ENCODE measurements at regions not wholly inside any gene's neighbourhood (a gene's known extent, or its start where the extent isn't known, plus 50 kb on each side); places are given as distances from the start of the nearest gene placed in this dataset.

DNA sequence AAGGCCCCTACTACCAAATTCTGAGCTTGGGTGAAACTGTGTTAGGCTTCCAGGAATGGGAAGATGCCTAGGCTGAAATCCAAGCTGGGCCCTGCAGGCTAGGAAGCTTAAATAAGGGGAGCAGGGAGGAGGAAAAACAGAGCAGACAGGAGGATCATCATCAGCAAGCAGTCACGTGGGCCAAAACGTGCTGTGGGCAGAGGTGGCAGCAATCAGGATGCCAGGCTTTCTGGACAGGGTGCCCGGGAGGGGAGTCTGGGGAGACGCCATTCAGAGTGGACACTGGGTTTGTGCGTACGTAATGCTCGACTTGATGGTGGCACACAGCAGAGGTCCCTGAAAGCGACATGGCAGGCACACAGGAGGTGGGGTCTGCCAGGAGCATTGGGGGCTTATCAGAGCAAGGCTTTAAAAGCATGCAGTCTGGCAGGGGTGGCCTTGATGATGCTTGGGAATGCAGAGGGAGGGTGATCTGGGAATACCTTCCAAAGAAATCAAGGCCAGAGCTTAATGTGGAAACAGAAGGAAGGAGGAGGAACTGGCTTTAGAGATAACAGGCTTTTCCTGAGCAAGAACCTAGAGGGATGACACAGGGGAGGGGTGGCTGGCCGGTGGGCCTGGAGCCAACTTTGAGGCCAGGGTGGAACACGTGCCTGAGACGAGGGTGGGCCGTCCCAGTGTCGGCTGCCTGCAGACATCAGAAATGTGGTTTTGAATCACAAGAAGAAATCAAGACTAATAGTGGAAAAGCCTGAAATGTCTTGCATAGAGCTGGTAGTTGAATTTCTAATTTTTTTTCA lies 212.5 kb downstream of the GADD45G start:
- TF ChIP-seq, protein P1, sequence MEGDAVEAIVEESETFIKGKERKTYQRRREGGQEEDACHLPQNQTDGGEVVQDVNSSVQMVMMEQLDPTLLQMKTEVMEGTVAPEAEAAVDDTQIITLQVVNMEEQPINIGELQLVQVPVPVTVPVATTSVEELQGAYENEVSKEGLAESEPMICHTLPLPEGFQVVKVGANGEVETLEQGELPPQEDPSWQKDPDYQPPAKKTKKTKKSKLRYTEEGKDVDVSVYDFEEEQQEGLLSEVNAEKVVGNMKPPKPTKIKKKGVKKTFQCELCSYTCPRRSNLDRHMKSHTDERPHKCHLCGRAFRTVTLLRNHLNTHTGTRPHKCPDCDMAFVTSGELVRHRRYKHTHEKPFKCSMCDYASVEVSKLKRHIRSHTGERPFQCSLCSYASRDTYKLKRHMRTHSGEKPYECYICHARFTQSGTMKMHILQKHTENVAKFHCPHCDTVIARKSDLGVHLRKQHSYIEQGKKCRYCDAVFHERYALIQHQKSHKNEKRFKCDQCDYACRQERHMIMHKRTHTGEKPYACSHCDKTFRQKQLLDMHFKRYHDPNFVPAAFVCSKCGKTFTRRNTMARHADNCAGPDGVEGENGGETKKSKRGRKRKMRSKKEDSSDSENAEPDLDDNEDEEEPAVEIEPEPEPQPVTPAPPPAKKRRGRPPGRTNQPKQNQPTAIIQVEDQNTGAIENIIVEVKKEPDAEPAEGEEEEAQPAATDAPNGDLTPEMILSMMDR (IDR thresholded peaks at IDR 0.05), result no peak

DNA sequence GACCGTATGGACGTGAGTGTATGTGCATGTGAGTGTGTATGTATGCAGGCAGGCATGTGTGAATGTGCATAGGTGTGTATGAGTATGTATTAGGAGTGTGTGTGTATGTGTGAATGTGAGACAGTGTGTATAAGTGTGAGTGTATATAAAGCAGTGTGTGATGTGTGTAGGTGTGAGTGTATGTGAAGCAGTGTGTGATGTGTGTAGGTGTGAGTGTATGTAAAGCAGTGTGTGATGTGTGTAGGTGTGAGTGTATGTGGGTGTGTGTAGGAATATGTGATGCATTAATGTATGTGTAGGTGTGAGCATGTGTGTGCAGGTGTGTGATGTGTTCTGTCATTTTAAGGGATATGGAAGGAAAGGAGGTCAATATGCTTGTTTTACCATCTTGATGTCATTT lies 215.5 kb downstream of the GADD45G start:
- TF ChIP-seq, protein P1 (IDR thresholded peaks at IDR 0.05), result no peak

DNA sequence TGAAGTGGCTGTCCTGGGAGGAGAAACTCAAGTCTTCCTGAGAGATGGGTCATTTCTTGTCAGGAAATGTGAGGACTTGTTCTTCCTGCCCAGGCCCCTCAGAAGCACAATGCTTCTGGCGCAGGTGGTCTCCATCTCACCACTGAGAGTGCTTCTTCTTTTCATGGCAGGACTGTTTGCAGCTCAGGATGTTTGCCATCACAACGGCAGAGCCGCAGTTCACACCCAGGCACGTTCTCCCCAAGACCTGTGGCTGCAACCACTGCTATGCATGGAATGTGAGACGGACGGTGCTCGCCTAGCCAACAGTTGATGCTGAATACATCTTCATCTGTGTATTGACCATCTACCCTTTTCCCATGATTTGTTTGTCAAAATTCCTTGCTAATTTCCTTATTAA lies 216.3 kb downstream of the GADD45G start:
- TF ChIP-seq, protein P1 (IDR thresholded peaks at IDR 0.05), result no peak

DNA sequence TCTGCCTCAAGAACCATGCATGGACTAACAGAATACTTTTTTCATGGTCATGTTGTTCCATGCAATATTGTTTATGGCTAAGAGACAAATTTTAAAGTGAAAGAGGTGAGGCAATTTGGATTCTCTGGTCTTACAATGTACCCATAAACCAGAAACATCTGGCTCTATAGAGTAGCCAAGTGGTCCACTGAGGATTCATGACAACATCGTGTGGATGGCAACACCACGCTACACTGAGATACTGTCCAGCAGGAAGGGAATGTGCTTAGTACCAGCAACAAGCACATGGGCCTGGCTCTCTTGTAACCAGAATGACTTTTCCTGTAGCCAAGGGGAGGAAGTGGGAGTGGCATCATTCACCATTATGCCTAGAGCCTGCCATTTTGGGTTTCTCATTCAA lies 218.2 kb downstream of the GADD45G start:
- TF ChIP-seq, protein P1 (IDR thresholded peaks at IDR 0.05), result no peak

DNA sequence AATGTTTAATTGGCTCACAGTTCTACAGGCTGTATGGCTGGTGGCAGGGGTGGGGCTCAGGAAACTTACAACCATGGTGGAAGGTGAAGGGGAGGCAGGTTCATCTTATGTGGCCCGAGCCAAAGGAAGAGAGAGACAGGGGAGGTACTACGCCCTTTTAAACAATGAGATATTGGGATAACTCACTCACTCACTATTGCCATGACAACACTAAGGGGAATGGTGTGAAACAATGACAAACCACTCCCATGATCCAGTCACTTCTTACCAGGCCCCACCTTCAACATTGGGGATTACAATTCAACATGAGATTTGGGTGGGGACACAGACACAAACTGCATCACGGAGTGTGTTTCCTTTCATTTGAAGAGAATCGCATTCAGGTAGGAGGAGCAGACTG lies 220.9 kb downstream of the GADD45G start:
- TF ChIP-seq, protein P1 (IDR thresholded peaks at IDR 0.05), result no peak

DNA sequence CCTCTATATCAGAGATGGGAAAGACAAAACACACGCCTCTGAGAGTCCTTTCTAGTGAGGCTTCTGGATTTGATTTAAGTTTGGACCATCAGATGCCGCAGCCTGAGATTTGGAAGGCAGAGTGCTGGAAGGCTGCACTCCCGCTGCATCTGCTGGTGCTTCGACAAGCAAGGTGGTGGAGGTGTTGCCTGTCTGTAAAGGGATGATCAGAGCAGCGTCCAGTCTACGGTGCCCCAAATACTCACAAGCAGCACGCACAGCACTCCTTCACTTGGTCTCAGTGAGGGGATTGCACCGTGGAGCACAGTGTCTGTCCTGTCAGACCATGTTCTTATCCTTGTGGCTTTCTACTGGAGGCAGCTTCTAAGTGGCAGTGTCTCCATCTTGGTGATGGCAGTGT lies 221.4 kb downstream of the GADD45G start:
- TF ChIP-seq, protein P1 (IDR thresholded peaks at IDR 0.05), result no peak

DNA sequence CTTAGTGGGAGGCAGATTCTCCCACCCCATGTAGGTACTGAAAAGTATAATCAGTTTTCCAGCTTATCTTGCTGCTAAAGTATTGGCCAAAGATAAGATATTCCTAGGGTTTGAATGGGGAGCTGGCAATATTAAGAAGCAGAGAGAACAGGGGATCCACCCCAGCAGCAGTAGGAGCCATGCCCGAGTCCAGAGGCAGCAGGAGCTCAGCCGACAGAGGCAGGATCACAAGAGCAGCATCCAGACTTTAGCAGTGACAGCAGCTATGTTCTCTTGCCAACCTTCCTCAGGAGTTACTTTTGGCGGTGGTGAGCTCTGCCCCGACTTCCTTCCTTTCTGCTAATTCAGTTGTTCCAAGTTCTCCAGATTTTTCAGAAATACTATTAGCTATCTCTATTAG lies 224.5 kb downstream of the GADD45G start:
- TF ChIP-seq, protein P1 (IDR thresholded peaks at IDR 0.05), result no peak

DNA sequence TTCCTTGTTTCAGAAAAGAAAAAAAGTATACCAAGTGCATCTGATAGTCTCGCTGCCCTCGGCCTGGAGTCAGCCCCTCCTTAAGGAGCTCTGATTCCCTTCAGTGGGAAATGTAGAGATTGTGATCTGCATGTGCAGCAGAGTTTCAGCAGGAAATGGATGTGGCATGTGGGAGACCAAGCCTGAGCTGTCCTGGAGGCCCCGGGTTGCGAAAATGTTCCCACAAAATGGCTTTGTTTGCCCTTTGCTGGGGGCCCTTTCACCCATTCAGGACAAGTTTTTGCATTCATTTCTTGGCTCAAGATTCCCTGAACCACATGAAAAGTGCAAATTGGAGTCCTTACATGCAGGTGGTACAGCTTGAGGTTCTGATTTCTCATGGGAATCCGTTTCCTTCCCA lies 230.9 kb downstream of the GADD45G start:
- TF ChIP-seq, protein P1 (IDR thresholded peaks at IDR 0.05), result no peak
